NCI-H1105 (cell line): ENCODE measurements at regions not wholly inside any gene's neighbourhood (a gene's known extent, or its start where the extent isn't known, plus 50 kb on each side); places are given as distances from the start of the nearest gene placed in this dataset.

ENCODE experiments used
- DNase-seq: peaks from one replicate; lab custom pipeline; 2025; lab: John Stamatoyannopoulos, UW

- DNase-seq: no peak
Measured at GRCh38 chr5:54610197-54610944, 92.8 kb downstream of the SNX18 start.

DNA sequence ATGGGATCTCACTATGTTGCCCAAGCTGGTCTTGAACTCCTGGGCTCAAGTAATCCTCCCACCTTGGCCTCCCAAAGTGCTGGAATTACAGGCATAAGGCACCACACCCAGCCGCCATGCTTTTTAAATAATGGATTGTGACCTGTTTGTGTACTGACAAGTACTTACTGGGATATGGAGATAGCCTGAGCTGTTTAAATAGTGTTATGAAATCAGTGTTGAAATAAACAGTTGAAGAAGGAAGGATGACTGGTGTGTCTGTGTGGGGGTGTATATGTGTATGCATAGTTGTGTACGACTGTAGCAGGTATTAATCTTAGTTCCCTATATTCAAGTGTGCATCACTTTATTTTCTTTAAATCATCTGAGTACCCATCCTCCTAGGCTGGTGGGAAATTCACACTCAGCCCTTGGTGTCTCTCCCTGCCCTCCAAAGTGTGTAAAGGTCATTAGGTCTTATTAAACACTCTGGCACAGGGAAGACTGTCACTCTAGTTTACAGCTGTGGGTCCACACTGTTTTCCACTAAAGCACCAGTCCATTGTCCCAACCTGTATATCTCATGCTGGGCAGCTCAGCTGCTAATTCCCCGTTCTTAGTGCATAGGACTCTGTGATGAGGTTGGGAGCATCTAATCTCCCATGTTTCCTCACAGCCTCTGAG lies 91.0 kb downstream of the SNX18 start:
- DNase-seq: no peak

GRCh38 chr5:54607006-54607405 lies 89.4 kb downstream of the SNX18 start:
- DNase-seq: no peak

GRCh38 chr5:54603372-54603771 lies 85.8 kb downstream of the SNX18 start:
- DNase-seq: no peak

- DNase-seq: no peak
Measured at GRCh38 chr5:54602475-54602874, 84.9 kb downstream of the SNX18 start.

DNA sequence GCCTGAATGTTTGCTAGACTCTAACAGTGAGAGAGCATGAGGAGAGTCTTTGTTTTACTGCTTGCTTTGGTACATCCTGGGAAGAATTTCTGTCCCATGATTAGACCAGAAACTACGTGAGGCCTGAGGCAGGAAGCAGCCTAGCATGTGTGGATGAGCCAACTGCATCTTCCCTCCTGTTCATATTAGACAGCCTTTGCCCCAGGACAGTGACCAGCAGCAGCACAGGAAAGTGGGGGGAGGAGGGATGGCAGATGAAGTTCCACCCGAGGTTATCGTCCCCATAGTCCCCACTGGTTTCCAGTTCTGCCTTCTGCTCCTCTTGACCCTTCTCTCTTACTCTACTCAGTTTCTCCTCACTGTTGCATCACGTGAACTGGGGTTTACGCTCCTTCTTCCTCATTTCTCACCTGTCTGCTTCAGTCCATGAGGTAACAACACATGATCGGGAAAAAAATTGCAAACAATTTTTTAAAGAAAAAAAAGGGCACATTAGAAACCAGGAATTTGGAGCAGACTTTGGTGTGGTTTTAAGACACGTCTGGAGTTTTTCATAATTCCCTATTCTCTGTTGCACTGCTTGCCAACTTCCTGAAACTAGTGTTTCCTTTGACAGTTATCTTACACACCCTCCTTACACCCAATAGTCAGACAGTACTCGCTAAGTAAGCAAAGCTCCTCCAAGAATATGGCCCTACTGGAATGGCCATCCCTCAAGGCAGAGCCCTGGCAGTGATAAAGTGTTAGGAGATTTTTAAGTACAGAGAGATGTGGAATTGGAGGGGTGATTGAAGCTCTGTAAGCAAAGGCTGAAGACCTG lies 84.1 kb downstream of the SNX18 start:
- no peak for DNase-seq
